Medulla oblongata (tissue), 1 donor: ENCODE measurements at regions not wholly inside any gene's neighbourhood (a gene's known extent, or its start where the extent isn't known, plus 50 kb on each side); places are given as distances from the start of the nearest gene placed in this dataset.
A peak's percentile ranks its signal among the peaks of the same experiment; 100 is the strongest.
"Not testable (repeated sequence)": the region's sequence is repeated elsewhere in the genome, so short reads cannot be mapped to it uniquely, and the experiment has no call there.

Source experiments
- DNase-seq: peaks from one replicate; pipeline ENCODE4 v3.0.0-alpha.2; 2015; ENCODE audit errors: extremely low spot score

- no peak for DNase-seq
Observed at GRCh38 chr6:12545619-12546409, 170.8 kb upstream of the PHACTR1 start.

GRCh38 chr6:12546410-12547002 is 170.1 kb upstream of the PHACTR1 start:
- DNase-seq = no peak

- no peak for DNase-seq
Observed at GRCh38 chr6:12548526-12548925, 168.0 kb upstream of the PHACTR1 start.

- DNase-seq = not testable (repeated sequence)
Observed at GRCh38 chr6:12549445-12549844, 167.1 kb upstream of the PHACTR1 start.

- not testable (repeated sequence) for DNase-seq
Observed at GRCh38 chr6:12554820-12555219, 161.7 kb upstream of the PHACTR1 start.

GRCh38 chr6:12555267-12555666 is 161.3 kb upstream of the PHACTR1 start:
- DNase-seq = no peak

GRCh38 chr6:12555781-12556180 is 160.8 kb upstream of the PHACTR1 start:
- DNase-seq = no peak

GRCh38 chr6:12557765-12558164 is 158.8 kb upstream of the PHACTR1 start:
- no peak for DNase-seq

- no peak for DNase-seq
Observed at GRCh38 chr6:12560315-12560714, 156.3 kb upstream of the PHACTR1 start.

- DNase-seq = no peak
Observed at GRCh38 chr6:12566618-12567123, 149.9 kb upstream of the PHACTR1 start.

GRCh38 chr6:12567682-12568081 is 148.9 kb upstream of the PHACTR1 start:
- no peak for DNase-seq

GRCh38 chr6:12569646-12570045 is 146.9 kb upstream of the PHACTR1 start:
- no peak for DNase-seq

GRCh38 chr6:12570461-12571030 is 146.0 kb upstream of the PHACTR1 start:
- DNase-seq = peak; percentile 51

- no peak for DNase-seq
Observed at GRCh38 chr6:12572896-12573827, 143.4 kb upstream of the PHACTR1 start.

- no peak for DNase-seq
Observed at GRCh38 chr6:12575961-12576360, 140.6 kb upstream of the PHACTR1 start.

GRCh38 chr6:12576389-12576788 is 140.2 kb upstream of the PHACTR1 start:
- no peak for DNase-seq

GRCh38 chr6:12577124-12577850 is 139.3 kb upstream of the PHACTR1 start:
- DNase-seq = no peak

- no peak for DNase-seq
Observed at GRCh38 chr6:12578097-12578496, 138.5 kb upstream of the PHACTR1 start.

GRCh38 chr6:12578751-12579150 is 137.8 kb upstream of the PHACTR1 start:
- DNase-seq = no peak

GRCh38 chr6:12580290-12580689 is 136.3 kb upstream of the PHACTR1 start:
- no peak for DNase-seq
